A549 (cell line): ENCODE measurements at regions not wholly inside any gene's neighbourhood (a gene's known extent, or its start where the extent isn't known, plus 50 kb on each side); places are given as distances from the start of the nearest gene placed in this dataset.

Experiments
- ATAC-seq, 2 experiments: fragments of 200-7000 bp in 1 of 2; fragments of >200 bp in 1 of 2; cut with Nextera tagmentation in 1 of 2; cut with Tn5 transposase in 1 of 2; 3 replicates each; pipeline versions ENCODE4 v1.8.0 to v1.9.1; 2018 to 2020; ENCODE audit warnings: mild to moderate bottlenecking in 1 of 2, moderate library complexity in 1 of 2
- CTCF ChIA-PET: fragments of 300-600 bp; sonication (Branson Sonifier 250); formaldehyde crosslinking; extraction: SDS; loops from one replicate; lab custom pipeline; 2021; ENCODE audit warnings: antibody characterized with exemption, inconsistent platforms; lab: Yijun Ruan, JAX
- POLR2A ChIA-PET: fragments of 350-600 bp; formaldehyde crosslinking; extraction: SDS; loops from one replicate; lab custom pipeline; 2021; ENCODE audit warnings: antibody characterized with exemption, inconsistent platforms; lab: Yijun Ruan, JAX
- DNase-seq, 2 experiments: peaks; one replicate each; pipeline versions ENCODE4 v3.0.0 to v3.0.0-alpha.2; 2011 to 2016; ENCODE audit warnings: low read depth in 1 of 2, low spot score in 1 of 2
- FAIRE-seq: peaks from 2 replicates; lab custom pipeline; 2011; peaks lifted over from hg19 to GRCh38; lab: Jason Lieb, UNC
- H3K27ac ChIP-seq, 2 experiments: fragments of >200 bp; sonication (Bioruptor Twin); formaldehyde crosslinking; 3 replicates each; pipeline ENCODE4 v1.5.1; 2016 to 2017
- H3K4me1 ChIP-seq: fragments of >200 bp; sonication (Bioruptor Twin); formaldehyde crosslinking; 3 replicates; pipeline ENCODE4 v1.6.1; 2016
- H3K4me2 ChIP-seq: fragments of >200 bp; sonication (Bioruptor Twin); formaldehyde crosslinking; 3 replicates; pipeline ENCODE4 v1.6.1; 2016
- H3K4me3 ChIP-seq: fragments of >200 bp; sonication (Bioruptor Twin); formaldehyde crosslinking; 3 replicates; pipeline ENCODE4 v1.5.1; 2016
- H3K9me3 ChIP-seq: fragments of >200 bp; sonication (Bioruptor Twin); formaldehyde crosslinking; 3 replicates; pipeline ENCODE4 v1.6.1; 2016
- BCL3 ChIP-seq: fragments of >200 bp; sonication (Bioruptor Twin); formaldehyde crosslinking; IDR thresholded peaks from 3 replicates; pipeline ENCODE4 v1.6.1; 2016
- CBX2 ChIP-seq: fragments of 200-600 bp; sonication (generic); IDR thresholded peaks from 2 replicates; pipeline ENCODE4 v1.6.1; 2016; ENCODE audit warnings: low read depth, mild to moderate bottlenecking, borderline replicate concordance
- CHD2 ChIP-seq: fragments of 150-350 bp; IDR thresholded peaks from 2 replicates; pipeline ENCODE4 v1.6.1; 2014; ENCODE audit warnings: low read length; ENCODE audit not compliant: partially characterized antibody
- EHMT2 ChIP-seq: fragments of 200-600 bp; sonication (generic); IDR thresholded peaks from 2 replicates; pipeline ENCODE4 v1.6.1; 2016; ENCODE audit warnings: antibody characterized with exemption, low read depth, mild to moderate bottlenecking, moderate library complexity
- ESRRA ChIP-seq: fragments of 150-350 bp; IDR thresholded peaks from 2 replicates; pipeline ENCODE4 v1.6.1; 2014; ENCODE audit warnings: mild to moderate bottlenecking, low read length, borderline replicate concordance
- GATA3 ChIP-seq: IDR thresholded peaks from 2 replicates; pipeline ENCODE4 v1.6.1; 2012; ENCODE audit warnings: borderline replicate concordance
- HDAC2 ChIP-seq: fragments of 200-600 bp; sonication (generic); IDR thresholded peaks from 2 replicates; pipeline ENCODE4 v1.6.1; 2016
- HEYL ChIP-seq: fragments of 250-450 bp; sonication (Bioruptor Pico); IDR thresholded peaks from 2 replicates; pipeline ENCODE4 v1.8.0; 2021; ENCODE audit warnings: mild to moderate bottlenecking, moderate library complexity
- KDM1A ChIP-seq: fragments of 200-600 bp; sonication (generic); IDR thresholded peaks from 2 replicates; pipeline ENCODE4 v1.6.1; 2016; ENCODE audit warnings: low read depth, mild to moderate bottlenecking
- MAZ ChIP-seq: fragments of 150-350 bp; IDR thresholded peaks from 2 replicates; pipeline ENCODE4 v1.6.1; 2014; ENCODE audit warnings: antibody characterized with exemption, low read depth, low read length, borderline replicate concordance
- MYC ChIP-seq: IDR thresholded peaks from 2 replicates; pipeline ENCODE4 v1.6.1; 2012; ENCODE audit warnings: mild to moderate bottlenecking, inconsistent platforms, low read length, improper control_type of control experiment, borderline replicate concordance
- NPAS2 ChIP-seq: fragments of 250-450 bp; sonication (Bioruptor Pico); IDR thresholded peaks from 2 replicates; pipeline ENCODE4 v1.8.0; 2022; ENCODE audit warnings: mild to moderate bottlenecking, moderate library complexity, borderline replicate concordance
- NR3C1 ChIP-seq: fragments of >200 bp; sonication (Bioruptor Twin); formaldehyde crosslinking; IDR thresholded peaks from 3 replicates; pipeline ENCODE4 v1.6.1; 2017
- PBX3 ChIP-seq: IDR thresholded peaks from 2 replicates; pipeline ENCODE4 v1.6.1; 2012
- PHF8 ChIP-seq: fragments of 200-600 bp; sonication (generic); IDR thresholded peaks from 2 replicates; pipeline ENCODE4 v1.6.1; 2016; ENCODE audit warnings: low read depth, mild to moderate bottlenecking, antibody characterized with exemption, moderate library complexity, borderline replicate concordance
- POLR2AphosphoS2 ChIP-seq: conservative IDR thresholded peaks from 2 replicates; pipeline ENCODE4 v1.6.1; 2012; ENCODE audit warnings: low read length, improper control_type of control experiment, inconsistent platforms
- RARB ChIP-seq: fragments of 250-450 bp; sonication (Bioruptor Pico); IDR thresholded peaks from 2 replicates; pipeline ENCODE4 v1.8.0; 2021; ENCODE audit warnings: mild to moderate bottlenecking, moderate library complexity
- REST ChIP-seq: fragments of 200-600 bp; sonication (generic); IDR thresholded peaks from 2 replicates; pipeline ENCODE4 v1.6.1; 2016; ENCODE audit warnings: antibody characterized with exemption, mild to moderate bottlenecking, moderate library complexity
- RFX5 ChIP-seq: fragments of 450-650 bp; IDR thresholded peaks from 2 replicates; pipeline ENCODE4 v1.7.1; 2014; ENCODE audit warnings: antibody characterized with exemption, mild to moderate bottlenecking, moderate library complexity
- RNF2 ChIP-seq: fragments of 200-600 bp; sonication (generic); IDR thresholded peaks from 2 replicates; pipeline ENCODE4 v1.6.1; 2016; ENCODE audit warnings: low read depth, mild to moderate bottlenecking, antibody characterized with exemption, moderate library complexity, borderline replicate concordance
- ZFP36 ChIP-seq: fragments of 450-650 bp; IDR thresholded peaks from 2 replicates; pipeline ENCODE4 v1.6.1; 2014; ENCODE audit warnings: borderline replicate concordance; ENCODE audit not compliant: partially characterized antibody
- ZNF302 ChIP-seq: fragments of 250-450 bp; sonication (Bioruptor Pico); IDR thresholded peaks from 2 replicates; pipeline ENCODE4 v1.9.0; 2021; ENCODE audit warnings: inconsistent platforms, mild to moderate bottlenecking, moderate library complexity
- ZSCAN20 ChIP-seq: fragments of 250-450 bp; sonication (Bioruptor Pico); IDR thresholded peaks from 2 replicates; pipeline ENCODE4 v1.8.0; 2022; ENCODE audit warnings: mild to moderate bottlenecking, moderate library complexity
- WGBS: methylation state at CpG from one replicate; pipeline ENCODE4 v1.1.6; 2017; ENCODE audit errors: missing lambda C conversion rate; 5-methylcytosine and 5-hydroxymethylcytosine counted together
- TF ChIP-seq, protein P1 (sequence below): fragments of 250-450 bp; sonication (Bioruptor Pico); IDR thresholded peaks from 2 replicates; pipeline ENCODE4 v1.5.0; 2021; ENCODE audit warnings: mild to moderate bottlenecking, moderate library complexity, borderline replicate concordance
- TF ChIP-seq, protein P2 (sequence below): fragments of 250-450 bp; sonication (Bioruptor Pico); IDR thresholded peaks from 2 replicates; pipeline ENCODE4 v1.5.0; 2020; ENCODE audit warnings: low read depth, mild to moderate bottlenecking, moderate library complexity

GRCh38 chr2:120602251-120602650 lies 133.4 kb upstream of the GLI2 start:
- DNase-seq, result no peak
- ChIA-PET CTCF (interaction anchor here (1.6 kb wide), 1 partner anchor 9 kb away, joined by 5 read pairs; no protein-coding TSS in a partner anchor), POLR2A (interaction anchor here (0.7 kb wide), 1 partner anchor 874 kb away, joined by 3 read pairs; no protein-coding TSS in a partner anchor)
- Histone ChIP-seq H3K4me3 (no peak overlapping the region), H3K9me3 (no peaks in the 10 kb centered on the region), H3K27ac (no peak overlapping the region), H3K4me2 (no peak overlapping the region), H3K4me1 (no peaks in the 10 kb centered on the region)
- FAIRE-seq, result no peak
- TF ChIP-seq ZFP36, result no peak
- TF ChIP-seq HEYL (CRISPR knock-in tag), result no peak
- no peak for ATAC-seq
- WGBS, result 68% methylated on average over 7 of the region's 7 CpGs

- FAIRE-seq, result no peak
- no peak for DNase-seq
- TF ChIP-seq CHD2, result no peak
- no peak for TF ChIP-seq RARB
- TF ChIP-seq PHF8, result no peak
- TF ChIP-seq ZNF302 (CRISPR knock-in tag), result no peak
- TF ChIP-seq NPAS2 (CRISPR knock-in tag), result no peak
- TF ChIP-seq CBX2, result no peak
- no peak for TF ChIP-seq PBX3
- no peak for TF ChIP-seq KDM1A
- no peak for TF ChIP-seq NR3C1
- no peak for TF ChIP-seq HDAC2
- no peak for TF ChIP-seq ZSCAN20 (CRISPR knock-in tag)
- TF ChIP-seq HEYL (CRISPR knock-in tag), result no peak
- no peak for TF ChIP-seq POLR2AphosphoS2
- TF ChIP-seq MYC, result no peak
- TF ChIP-seq REST, result no peak
- no peak for TF ChIP-seq EHMT2
- no peak for TF ChIP-seq ESRRA
- Histone ChIP-seq H3K27ac (no peak overlapping the region), H3K4me1 (no peaks in the 10 kb centered on the region), H3K4me3 (no peak overlapping the region), H3K9me3 (no peaks in the 10 kb centered on the region), H3K4me2 (no peak overlapping the region)
- POLR2A ChIA-PET, result no interaction called here
- ATAC-seq, result no peak
- 75% methylated on average over 6 of the region's 6 CpGs for WGBS
- CTCF ChIA-PET, result interaction anchor here (1.6 kb wide), 1 partner anchor 25 kb away, joined by 3 read pairs; no protein-coding TSS in a partner anchor
Measured at GRCh38 chr2:120604767-120605166, 130.9 kb upstream of the GLI2 start.

- DNase-seq, result no peak
- 70% methylated on average over 9 of the region's 10 CpGs for WGBS
- Histone ChIP-seq H3K27ac (no peak overlapping the region), H3K4me2 (no peak overlapping the region), H3K4me1 (no peaks in the 10 kb centered on the region), H3K4me3 (no peak overlapping the region), H3K9me3 (no peaks in the 10 kb centered on the region)
- no peak for FAIRE-seq
- no peak for ATAC-seq
- CTCF ChIA-PET, result interaction anchor here (0.7 to 1.6 kb wide), 2 partner anchors 24 to 784 kb away, joined by 3 read pairs; no protein-coding TSS in a partner anchor
- POLR2A ChIA-PET, result no interaction called here
- TF ChIP-seq BCL3 (no peak), HEYL (CRISPR knock-in tag) (no peak), MAZ (no peak), GATA3 (no peak), RNF2 (no peak), ESRRA (no peak), RFX5 (no peak), ZSCAN20 (CRISPR knock-in tag) (no peak)
- TF ChIP-seq, protein P1, sequence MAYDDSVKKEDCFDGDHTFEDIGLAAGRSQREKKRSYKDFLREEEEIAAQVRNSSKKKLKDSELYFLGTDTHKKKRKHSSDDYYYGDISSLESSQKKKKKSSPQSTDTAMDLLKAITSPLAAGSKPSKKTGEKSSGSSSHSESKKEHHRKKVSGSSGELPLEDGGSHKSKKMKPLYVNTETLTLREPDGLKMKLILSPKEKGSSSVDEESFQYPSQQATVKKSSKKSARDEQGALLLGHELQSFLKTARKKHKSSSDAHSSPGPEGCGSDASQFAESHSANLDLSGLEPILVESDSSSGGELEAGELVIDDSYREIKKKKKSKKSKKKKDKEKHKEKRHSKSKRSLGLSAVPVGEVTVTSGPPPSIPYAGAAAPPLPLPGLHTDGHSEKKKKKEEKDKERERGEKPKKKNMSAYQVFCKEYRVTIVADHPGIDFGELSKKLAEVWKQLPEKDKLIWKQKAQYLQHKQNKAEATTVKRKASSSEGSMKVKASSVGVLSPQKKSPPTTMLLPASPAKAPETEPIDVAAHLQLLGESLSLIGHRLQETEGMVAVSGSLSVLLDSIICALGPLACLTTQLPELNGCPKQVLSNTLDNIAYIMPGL (CRISPR knock-in tag), result no peak
- TF ChIP-seq, protein P2, sequence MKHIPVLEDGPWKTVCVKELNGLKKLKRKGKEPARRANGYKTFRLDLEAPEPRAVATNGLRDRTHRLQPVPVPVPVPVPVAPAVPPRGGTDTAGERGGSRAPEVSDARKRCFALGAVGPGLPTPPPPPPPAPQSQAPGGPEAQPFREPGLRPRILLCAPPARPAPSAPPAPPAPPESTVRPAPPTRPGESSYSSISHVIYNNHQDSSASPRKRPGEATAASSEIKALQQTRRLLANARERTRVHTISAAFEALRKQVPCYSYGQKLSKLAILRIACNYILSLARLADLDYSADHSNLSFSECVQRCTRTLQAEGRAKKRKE, result no peak
Measured at GRCh38 chr2:120605231-120605935, 130.3 kb upstream of the GLI2 start.
